ENCODE measurements at regions not wholly inside any gene's neighbourhood (a gene's known extent, or its start where the extent isn't known, plus 50 kb on each side); places are given as distances from the start of the nearest gene placed in this dataset.
"Not testable (repeated sequence)": the region's sequence is repeated elsewhere in the genome, so short reads cannot be mapped to it uniquely, and the experiment has no call there.

GRCh38 chr5:118069452-118069851 lies 918.9 kb downstream of the DTWD2 start:
- H3K4me3 ChIP-seq, result no peak overlapping the region
- no peak for DNase-seq (ENCODE audit: low spot score)
- Mint-ChIP-seq H3K9me3 (no peaks in the 10 kb centered on the region), H3K27ac (no peak overlapping the region), H3K36me3 (no peaks in the 10 kb centered on the region), H3K27me3 (ENCODE audit: insufficient read depth, low read depth) (peaks cover 4% of the 10 kb centered on the region), H3K4me1 (no peaks in the 10 kb centered on the region), H3K4me3 (no peak overlapping the region)
- H3K9ac ChIP-seq, result no peak overlapping the region
- no peak overlapping the region for H3K4me2 ChIP-seq
- no peaks in the 10 kb centered on the region for H3F3A ChIP-seq (ENCODE audit: low read depth)
- H4K20me1 ChIP-seq (ENCODE audit: low read depth), result no peaks in the 10 kb centered on the region
- H3K79me2 ChIP-seq (ENCODE audit: low read depth), result no peaks in the 10 kb centered on the region
- no peaks in the 10 kb centered on the region for H3K4me1 ChIP-seq
- H2AFZ ChIP-seq (replicated peaks), result no peak overlapping the region
- no peak overlapping the region for H3K27ac ChIP-seq
- H3K9me3 ChIP-seq (ENCODE audit: low read depth), result no peaks in the 10 kb centered on the region
- H3K27me3 ChIP-seq, result no peaks in the 10 kb centered on the region
- TF ChIP-seq EZH2 (IDR thresholded peaks at IDR 0.05), result no peak
- H3K36me3 ChIP-seq, result no peaks in the 10 kb centered on the region

DNA sequence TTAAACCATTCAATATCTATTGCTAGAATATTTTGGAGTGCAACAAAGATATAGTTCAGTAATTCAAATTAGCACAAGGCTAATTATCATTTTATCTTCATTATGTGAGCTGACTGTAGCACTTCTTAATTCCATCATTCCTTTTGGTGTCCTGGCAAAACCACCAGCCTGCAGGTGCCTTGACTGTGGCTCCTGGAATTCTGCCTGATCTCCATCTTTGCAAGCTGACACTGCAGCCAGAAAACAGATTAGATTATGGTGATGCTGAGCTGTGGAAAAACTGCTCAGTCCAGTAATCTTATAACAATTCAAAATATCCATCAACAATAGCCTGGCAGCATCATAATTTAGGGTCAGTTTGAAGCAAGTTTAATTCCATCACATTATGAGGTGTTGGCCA lies 919.5 kb downstream of the DTWD2 start:
- H3K27ac Mint-ChIP-seq, result no peak overlapping the region
- H4K20me1 ChIP-seq (ENCODE audit: low read depth), result no peaks in the 10 kb centered on the region
- TF ChIP-seq CTCF (IDR thresholded peaks at IDR 0.05) (no peak), EZH2phosphoT487 (IDR thresholded peaks at IDR 0.05) (no peak), EZH2 (IDR thresholded peaks at IDR 0.05) (no peak)
- H3K4me1 Mint-ChIP-seq, result no peaks in the 10 kb centered on the region
- no peaks in the 10 kb centered on the region for H3K36me3 ChIP-seq
- H2AFZ ChIP-seq (replicated peaks), result no peak overlapping the region
- H3K4me2 ChIP-seq, result no peak overlapping the region
- H3K79me2 ChIP-seq (ENCODE audit: low read depth), result no peaks in the 10 kb centered on the region
- no peaks in the 10 kb centered on the region for H3K4me1 ChIP-seq
- H3K27me3 ChIP-seq, result no peaks in the 10 kb centered on the region
- H3K36me3 Mint-ChIP-seq, result no peaks in the 10 kb centered on the region
- H3K4me3 Mint-ChIP-seq, result no peak overlapping the region
- no peaks in the 10 kb centered on the region for H3F3A ChIP-seq (ENCODE audit: low read depth)
- no peak overlapping the region for H3K9ac ChIP-seq
- H3K9me3 ChIP-seq (ENCODE audit: low read depth), result no peaks in the 10 kb centered on the region
- H3K27me3 Mint-ChIP-seq (ENCODE audit: insufficient read depth, low read depth), result peaks cover 4% of the 10 kb centered on the region
- DNase-seq (ENCODE audit: low spot score), result no peak
- no peak overlapping the region for H3K27ac ChIP-seq
- no peak overlapping the region for H3K4me3 ChIP-seq
- no peaks in the 10 kb centered on the region for H3K9me3 Mint-ChIP-seq

- H3K4me1 Mint-ChIP-seq; H3K9me3 Mint-ChIP-seq; H3K4me3 Mint-ChIP-seq; DNase-seq (ENCODE audit: low spot score); H3K27me3 ChIP-seq; H3K9ac ChIP-seq; H3K27me3 Mint-ChIP-seq (ENCODE audit: insufficient read depth, low read depth); H3K4me3 ChIP-seq; H3K27ac ChIP-seq; H3K9me3 ChIP-seq (ENCODE audit: low read depth); H3F3A ChIP-seq (ENCODE audit: low read depth); H3K36me3 Mint-ChIP-seq; H3K4me2 ChIP-seq; H4K20me1 ChIP-seq (ENCODE audit: low read depth); H3K36me3 ChIP-seq; H2AFZ ChIP-seq (replicated peaks); H3K27ac Mint-ChIP-seq; H3K4me1 ChIP-seq; H3K79me2 ChIP-seq (ENCODE audit: low read depth): not testable (repeated sequence)
These were observed 924.5 kb downstream of the DTWD2 start for GRCh38 chr5:118063836-118064235.

- no peaks in the 10 kb centered on the region for H3K79me2 ChIP-seq (ENCODE audit: low read depth)
- H3K4me3 ChIP-seq, result no peak overlapping the region
- H3K4me1 ChIP-seq, result no peaks in the 10 kb centered on the region
- no peak overlapping the region for H3K4me2 ChIP-seq
- no peaks in the 10 kb centered on the region for H4K20me1 ChIP-seq (ENCODE audit: low read depth)
- Mint-ChIP-seq H3K27me3 (ENCODE audit: insufficient read depth, low read depth) (peaks cover 3% of the 10 kb centered on the region), H3K9me3 (peaks cover 2% of the 10 kb centered on the region), H3K4me1 (no peaks in the 10 kb centered on the region), H3K36me3 (no peaks in the 10 kb centered on the region), H3K27ac (no peak overlapping the region), H3K4me3 (no peak overlapping the region)
- H3K9ac ChIP-seq, result no peak overlapping the region
- H3F3A ChIP-seq (ENCODE audit: low read depth), result no peaks in the 10 kb centered on the region
- H3K9me3 ChIP-seq (ENCODE audit: low read depth), result no peaks in the 10 kb centered on the region
- no peak overlapping the region for H3K27ac ChIP-seq
- H2AFZ ChIP-seq (replicated peaks), result no peak overlapping the region
- H3K36me3 ChIP-seq, result no peaks in the 10 kb centered on the region
- TF ChIP-seq CTCF (IDR thresholded peaks at IDR 0.05) (peak; percentile 51), EZH2phosphoT487 (IDR thresholded peaks at IDR 0.05) (no peak), EZH2 (IDR thresholded peaks at IDR 0.05) (no peak)
- H3K27me3 ChIP-seq, result no peaks in the 10 kb centered on the region
- DNase-seq (ENCODE audit: low spot score), result no peak
These were observed 927.5 kb downstream of the DTWD2 start for GRCh38 chr5:118060833-118061232.

All from neural progenitor cell (in vitro differentiated cells).